Stimulated activated CD4-positive, alpha-beta T cell treated with anti-CD3 and anti-CD28 coated beads, Interleukin-4, amount 100 ng/mL, for 48 hours (primary cell): ENCODE measurements at regions not wholly inside any gene's neighbourhood (a gene's known extent, or its start where the extent isn't known, plus 50 kb on each side); places are given as distances from the start of the nearest gene placed in this dataset.
"Not testable (repeated sequence)": the region's sequence is repeated elsewhere in the genome, so short reads cannot be mapped to it uniquely, and the experiment has no call there.

Experiments
- DNase-seq, 2 donors: peaks; one replicate each; pipeline ENCODE4 v3.0.0-alpha.2; 2020; ENCODE audit warnings: low read depth in 2 of 2

- no peak for DNase-seq
These were observed 137.8 kb downstream of the CEBPB start for GRCh38 chr20:50328222-50328979.

DNA sequence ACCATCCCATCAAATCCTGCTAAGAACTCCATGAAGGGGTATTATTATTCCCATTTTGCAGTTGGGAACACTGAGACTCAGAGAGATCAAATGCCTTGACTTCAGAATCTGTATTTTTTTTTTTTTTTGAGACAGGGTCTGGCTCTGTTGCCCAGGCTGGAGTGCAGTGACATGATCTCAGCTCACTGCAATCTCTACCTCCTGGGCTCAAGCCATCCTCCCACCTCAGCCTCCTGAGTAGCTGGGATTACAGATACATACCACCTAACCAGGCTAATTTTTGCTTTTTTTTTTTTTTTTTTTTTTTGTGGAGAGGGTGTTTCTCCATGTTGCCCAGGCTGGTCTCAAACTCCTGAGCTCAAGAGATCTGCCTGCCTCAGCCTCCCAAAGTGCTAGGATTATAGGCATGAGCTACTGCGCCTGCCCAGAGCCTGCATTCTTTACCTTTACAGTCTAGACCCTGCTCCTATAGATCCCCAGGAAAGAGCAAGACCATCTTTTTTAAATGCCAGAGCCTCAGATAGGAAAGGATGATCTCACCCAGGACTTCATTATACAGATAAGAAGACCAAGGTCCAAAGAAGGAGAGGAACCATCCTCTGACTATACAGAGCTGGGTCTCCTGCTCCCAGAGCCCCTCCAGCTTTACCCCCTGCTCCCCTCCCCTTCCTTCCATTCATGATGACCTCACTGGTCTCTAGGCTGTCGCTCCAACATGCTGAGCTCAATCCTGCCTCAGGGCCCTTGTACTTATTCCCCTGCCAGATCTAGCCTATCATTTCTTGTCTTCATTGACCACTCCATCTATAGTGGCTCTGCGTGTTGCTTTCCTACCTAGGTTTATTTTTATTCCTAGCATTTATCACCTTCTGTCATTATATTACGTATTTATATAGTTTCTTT, 138.6 kb downstream of the CEBPB start:
- DNase-seq, result no peak

- no peak for DNase-seq
These were observed 139.4 kb downstream of the CEBPB start for GRCh38 chr20:50329981-50330503.

DNA sequence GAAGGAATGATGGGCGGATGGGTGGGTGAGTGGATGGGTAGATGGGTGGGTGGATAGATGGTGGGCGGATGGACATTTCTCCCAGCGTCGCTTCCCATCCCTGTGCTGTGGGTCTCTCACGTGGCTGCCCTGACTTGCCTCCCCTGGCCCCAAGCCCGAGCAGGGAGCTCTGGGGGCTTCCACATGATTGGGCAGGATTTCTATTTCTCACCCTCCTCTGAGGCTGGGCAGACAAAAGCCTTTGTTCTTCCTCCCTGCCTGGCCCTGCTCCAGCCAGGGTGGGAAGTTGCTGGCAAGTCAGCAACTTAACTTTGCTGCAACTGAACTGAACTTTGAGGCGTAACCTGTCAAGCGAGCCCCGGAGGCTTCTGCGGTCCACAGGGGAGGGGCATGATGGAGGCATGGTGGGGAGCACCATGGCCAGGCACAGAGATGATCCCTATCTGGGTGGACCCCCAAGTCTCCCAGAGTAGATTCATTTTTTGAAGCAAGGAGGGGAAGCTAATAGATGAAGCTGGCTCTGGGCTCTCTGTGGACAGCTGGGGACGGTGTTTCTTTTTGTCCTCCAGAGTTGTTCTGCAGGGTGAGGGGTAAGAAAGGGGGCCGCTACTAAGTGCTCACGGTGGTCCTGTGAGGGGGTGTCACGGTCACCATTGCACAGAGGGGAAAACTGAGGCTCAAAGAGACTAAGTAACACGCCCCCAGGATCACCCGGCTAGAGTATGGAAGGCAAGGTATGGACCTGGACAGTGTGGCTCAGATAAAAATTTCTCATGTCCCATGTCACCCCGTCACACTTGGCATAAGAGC, 140.1 kb downstream of the CEBPB start:
- no peak for DNase-seq

GRCh38 chr20:50331469-50332363, 141.1 kb downstream of the CEBPB start:
- DNase-seq, result no peak

- no peak for DNase-seq
These were observed 141.9 kb downstream of the CEBPB start for GRCh38 chr20:50332491-50332980.

GRCh38 chr20:50333131-50333670, 142.6 kb downstream of the CEBPB start:
- DNase-seq, result no peak

DNA sequence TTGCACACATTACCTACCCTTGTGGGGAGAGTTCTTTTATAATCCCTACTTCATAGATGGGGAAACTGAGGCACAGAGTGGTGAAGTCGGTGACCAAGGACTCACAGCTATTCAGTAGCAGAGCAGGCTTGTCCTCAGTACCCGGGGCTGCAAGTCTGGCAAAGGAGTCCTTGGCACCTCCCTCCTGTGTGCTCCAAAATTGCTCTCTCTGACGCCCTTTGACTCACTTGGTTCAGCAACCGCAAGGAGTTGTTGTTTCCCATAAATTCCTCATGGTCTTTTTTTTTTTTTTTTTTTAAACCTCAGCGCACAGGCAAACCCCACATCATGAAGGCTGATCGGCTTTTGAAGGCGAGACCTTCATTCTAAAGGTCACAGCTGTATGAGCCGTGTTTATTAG, 143.2 kb downstream of the CEBPB start:
- DNase-seq, result no peak

- not testable (repeated sequence) for DNase-seq
These were observed 143.9 kb downstream of the CEBPB start for GRCh38 chr20:50334512-50334911.

DNA sequence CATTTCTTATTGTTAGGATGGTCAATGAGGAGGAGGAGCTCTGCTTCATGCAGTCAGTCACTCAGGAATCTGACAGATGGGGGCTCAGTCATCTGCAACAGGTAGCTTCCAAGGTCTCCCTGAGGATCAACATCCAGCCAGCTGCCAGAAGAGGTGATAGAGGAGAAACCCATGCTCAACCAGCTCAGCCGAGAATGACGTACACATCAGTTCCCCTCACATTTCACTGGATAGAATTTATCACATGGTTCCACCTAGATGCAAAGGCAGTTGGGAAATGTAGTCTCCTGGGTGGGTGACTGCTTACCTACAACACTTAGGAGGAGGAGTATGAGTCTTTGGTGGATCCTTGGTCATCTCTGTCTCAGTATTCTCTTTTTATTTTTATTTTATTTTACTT, 144.5 kb downstream of the CEBPB start:
- no peak for DNase-seq

DNA sequence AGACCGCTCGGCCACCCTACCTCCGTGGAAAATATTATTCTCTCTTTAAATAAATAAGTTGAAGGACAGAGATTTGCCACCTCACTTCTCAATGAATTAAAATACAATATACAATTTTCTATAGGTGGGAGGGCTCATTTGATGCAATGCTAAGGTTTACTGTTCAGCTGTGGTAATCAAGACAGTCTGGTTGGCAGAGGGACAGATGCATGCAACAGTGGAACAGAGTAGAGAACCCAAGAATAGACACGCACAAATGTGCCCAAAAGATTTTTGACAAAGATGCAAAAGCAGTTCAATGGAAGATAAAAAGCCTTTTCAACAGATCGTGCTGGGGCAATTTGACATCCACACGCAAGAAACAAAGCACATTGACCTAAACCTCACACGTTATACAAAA, 145.2 kb downstream of the CEBPB start:
- no peak for DNase-seq

DNA sequence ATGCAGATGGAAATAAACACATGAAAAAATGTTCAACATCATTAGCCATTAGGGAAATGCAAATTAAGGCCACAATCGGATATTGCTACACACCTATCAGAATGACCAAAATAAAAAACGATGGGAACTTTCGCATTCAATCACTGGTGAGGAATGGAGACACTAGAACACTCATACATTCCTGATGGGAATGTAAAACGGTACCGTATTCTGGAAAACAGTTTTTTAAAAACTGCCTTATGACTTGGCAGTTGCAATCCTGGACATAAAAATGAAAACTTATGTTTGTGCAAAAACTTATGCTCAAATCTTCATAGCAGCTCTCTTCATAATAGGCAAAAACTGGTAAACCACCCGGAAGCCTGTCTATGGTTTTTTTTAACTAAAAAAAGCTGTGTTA, 146.0 kb downstream of the CEBPB start:
- no peak for DNase-seq

DNA sequence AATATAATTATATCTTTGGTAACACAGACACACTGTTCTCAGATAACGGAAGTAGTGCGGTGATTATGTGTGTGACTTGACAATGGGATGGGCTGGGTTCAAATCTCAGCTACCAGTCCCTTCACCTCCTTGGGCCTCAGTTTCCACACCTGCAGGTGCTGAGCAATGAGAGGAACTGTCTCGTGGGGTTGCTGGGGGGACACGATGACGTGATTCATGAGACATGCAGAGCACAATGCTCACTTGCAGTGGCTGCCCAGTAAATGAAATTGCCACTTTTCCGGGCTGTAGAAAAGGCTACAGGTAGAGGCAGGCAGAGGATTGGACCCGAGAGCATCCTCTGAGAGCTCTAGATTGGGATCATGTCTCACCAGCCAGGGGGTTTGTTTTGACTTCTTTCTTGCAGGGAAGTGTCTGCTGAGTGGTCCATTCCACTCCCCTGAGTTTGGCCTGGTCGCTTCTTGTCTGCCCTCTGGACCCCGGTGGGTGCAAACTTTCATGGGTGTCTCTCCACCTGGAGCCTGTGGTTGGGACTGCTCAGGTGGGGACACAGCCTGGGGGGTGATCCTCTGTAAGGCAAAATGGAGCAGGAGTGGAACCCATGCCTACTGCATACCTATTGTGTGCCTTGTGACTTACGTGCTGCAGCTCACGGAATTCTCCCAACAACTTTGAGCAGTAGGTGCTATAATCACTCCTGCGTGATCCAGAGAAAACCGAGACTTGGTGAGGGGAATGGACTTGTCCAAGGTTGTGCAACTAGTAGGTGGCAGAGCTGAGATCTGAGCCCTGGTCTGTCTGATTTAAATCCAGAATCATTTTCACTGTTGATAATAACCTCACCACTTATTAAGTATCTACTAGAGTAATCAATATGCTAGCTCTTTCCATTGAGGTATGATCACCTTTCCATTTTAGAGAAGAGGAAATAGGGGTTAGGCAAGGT, 147.2 kb downstream of the CEBPB start:
- DNase-seq, result no peak

DNA sequence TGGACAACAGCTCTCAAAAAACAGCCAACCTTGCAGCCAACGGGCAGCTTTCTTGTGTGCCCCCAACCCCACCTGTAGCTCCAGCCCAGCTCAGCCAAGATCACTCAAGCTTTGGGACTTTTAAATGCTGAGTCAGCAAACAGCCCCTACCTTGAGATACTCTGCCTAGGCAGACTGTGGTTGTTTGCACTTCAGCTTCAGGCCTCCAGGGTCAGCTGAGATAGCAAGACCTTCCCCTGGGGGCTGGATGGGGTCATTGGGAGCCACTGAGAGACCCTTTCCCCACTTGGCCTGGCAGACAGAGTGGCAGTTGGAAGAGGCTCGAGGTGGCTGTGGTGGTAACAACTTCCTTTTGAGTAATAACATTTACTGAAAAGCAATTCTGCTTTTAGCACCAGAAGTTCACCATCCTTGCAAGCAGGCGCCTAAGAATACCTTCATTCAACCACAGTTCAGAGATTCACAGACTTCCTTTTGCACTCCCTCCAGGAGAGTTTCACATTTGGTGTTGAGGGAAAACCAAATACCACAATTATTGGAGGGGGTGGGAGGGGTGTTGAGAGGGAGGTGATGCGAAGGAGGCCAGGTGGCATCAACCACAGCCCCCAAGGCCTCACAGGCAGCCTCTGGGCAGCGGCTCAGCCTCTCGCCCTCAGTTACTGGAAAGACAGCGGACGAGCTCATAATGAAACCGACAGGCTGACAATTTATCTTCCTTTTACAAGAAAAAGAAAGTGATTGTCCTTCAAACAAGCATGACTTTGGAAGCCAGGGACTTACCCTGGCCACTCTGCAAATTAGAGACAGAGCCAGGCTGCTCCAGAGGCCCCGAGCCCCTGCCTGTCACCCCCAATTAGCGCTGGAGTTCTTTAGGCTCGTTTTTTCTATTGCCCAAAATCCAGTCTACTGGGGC, 148.1 kb downstream of the CEBPB start:
- peak; percentile 57 to 75 for DNase-seq

GRCh38 chr20:50339466-50339901, 148.9 kb downstream of the CEBPB start:
- no peak for DNase-seq

DNA sequence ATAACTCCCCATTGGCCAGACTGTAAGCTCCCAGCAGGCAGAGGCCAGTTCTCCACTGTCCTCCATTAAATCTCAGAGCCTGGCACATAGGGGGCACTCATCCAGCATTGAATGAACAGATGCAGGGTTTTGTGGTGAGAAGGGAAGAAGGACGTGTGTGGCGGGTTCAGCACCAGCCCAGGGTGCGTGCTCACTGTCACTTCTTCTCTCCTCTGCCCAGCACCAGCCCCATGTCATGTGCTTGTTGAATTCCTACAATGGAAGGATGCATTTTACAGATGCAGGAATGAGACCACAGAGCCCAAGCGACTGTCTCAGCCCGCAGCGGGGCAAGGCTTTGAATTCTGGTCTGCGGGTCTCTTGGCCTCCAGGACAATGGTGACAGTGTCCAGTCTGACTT, 149.9 kb downstream of the CEBPB start:
- no peak for DNase-seq

GRCh38 chr20:50341050-50341449, 150.4 kb downstream of the CEBPB start:
- no peak for DNase-seq
